ENCODE measurements at regions not wholly inside any gene's neighbourhood (a gene's known extent, or its start where the extent isn't known, plus 50 kb on each side); places are given as distances from the start of the nearest gene placed in this dataset.
"Not testable (repeated sequence)": the region's sequence is repeated elsewhere in the genome, so short reads cannot be mapped to it uniquely, and the experiment has no call there.

DNA sequence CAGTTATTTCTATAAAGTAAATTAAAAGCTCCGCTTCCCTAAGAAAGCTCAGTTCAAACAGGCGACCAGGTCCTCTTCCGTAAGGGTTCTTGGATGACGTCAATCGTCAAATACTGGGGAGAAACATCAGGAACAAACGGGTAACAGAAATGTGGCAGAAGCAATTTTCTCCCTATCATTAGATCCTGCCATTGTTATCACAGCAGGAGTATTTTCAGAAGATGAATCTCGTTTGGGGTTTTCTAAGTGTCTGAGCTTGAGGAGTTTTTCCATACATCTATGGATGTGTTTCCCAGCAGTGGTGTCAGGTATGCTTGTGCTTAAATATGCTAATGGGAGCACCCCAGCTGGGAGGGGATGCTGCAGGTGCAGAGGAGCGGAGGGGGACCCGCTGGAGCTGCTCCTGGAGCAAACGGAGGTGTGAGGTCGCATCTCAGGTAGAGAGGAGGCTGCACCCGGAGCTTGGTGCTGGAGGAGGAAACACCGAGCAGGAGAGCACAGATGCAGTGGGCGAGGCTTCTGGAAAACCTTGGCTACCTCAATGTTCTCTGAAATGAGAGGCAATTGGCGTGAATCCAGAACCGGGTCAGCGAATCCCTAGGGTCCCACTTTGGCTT is 795.5 kb downstream of the AACS start:
- Histone ChIP-seq H3K9me3 (ENCODE audit: severe bottlenecking) (no peaks in the 10 kb centered on the region), H3K36me3 (no peaks in the 10 kb centered on the region), H3K27ac (no peak overlapping the region), H3K27me3 (ENCODE audit: insufficient read depth, low read depth, severe bottlenecking) (peaks cover 40% of the 10 kb centered on the region), H3K4me3 (ENCODE audit: low read depth, low read length) (no peak overlapping the region)
- TF ChIP-seq, protein P1, sequence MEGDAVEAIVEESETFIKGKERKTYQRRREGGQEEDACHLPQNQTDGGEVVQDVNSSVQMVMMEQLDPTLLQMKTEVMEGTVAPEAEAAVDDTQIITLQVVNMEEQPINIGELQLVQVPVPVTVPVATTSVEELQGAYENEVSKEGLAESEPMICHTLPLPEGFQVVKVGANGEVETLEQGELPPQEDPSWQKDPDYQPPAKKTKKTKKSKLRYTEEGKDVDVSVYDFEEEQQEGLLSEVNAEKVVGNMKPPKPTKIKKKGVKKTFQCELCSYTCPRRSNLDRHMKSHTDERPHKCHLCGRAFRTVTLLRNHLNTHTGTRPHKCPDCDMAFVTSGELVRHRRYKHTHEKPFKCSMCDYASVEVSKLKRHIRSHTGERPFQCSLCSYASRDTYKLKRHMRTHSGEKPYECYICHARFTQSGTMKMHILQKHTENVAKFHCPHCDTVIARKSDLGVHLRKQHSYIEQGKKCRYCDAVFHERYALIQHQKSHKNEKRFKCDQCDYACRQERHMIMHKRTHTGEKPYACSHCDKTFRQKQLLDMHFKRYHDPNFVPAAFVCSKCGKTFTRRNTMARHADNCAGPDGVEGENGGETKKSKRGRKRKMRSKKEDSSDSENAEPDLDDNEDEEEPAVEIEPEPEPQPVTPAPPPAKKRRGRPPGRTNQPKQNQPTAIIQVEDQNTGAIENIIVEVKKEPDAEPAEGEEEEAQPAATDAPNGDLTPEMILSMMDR (IDR thresholded peaks at IDR 0.05; ENCODE audit: low read depth, low read length) = no peak
- no peak for DNase-seq

DNA sequence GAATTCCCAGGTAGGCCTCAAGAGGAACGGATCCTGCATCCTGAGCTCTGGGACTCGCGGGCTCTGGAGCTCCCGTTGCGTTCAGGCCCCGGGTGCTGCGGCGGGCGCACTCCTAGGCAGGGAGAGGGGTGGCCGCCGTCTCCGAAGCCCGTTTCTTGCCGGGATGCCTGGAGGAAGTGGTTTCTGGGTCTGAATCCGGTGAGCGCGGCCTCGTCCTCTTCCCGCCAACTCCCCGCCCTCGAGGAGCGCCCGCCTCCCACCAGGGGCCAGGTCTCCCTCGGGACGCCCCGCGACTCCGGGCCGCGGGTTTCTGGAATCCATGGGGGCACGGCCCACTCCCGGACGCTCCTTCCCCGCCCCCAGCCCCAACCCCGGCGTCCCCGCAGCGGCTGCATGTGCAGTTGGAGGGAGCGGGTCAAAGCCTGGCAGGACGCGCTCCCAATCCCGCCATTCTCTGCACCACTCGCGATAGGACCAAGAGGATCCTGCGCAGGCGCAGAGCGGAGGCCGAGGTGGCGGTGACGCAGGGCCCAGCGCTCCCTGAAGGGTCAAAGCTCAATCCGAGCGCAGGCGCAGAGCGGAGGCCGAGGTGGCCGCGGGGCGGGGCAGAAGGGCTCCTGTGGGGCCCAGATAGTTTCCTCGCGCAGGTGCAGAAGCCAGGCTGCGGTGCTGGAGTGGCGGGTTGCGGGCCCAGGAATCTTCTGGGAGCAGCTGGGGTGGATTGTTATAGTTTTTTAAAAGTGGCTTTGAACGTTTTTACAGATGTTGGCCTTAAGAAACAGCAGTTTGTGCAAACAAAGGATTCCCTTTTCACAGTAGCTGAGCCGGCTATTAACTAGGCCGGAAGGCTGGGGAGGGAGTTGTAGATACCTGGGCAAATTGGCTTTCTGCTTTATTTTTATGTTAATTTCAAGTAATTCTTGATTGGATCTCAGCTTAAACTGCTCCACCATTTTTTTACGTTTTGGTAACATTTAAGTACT is 796.4 kb downstream of the AACS start:
- DNase-seq = no peak

DNA sequence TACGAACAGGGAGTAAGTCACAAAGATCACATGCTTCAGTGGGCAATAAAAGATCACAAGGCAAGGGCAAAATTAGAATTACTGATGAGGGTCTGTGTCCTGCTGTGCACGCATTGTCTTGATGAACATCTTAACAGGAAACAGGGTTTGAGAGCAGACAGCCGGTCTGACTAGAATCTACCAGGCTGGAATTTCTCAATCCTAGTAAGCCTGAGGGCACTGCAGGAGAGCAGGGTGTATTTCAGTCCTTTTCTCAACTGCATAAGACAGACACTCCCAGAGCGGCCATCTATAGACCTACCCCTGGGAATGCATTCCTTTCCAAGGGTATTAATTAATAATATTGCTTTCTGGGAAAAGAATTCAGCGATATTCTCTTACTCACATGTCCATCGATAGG is 800.0 kb downstream of the AACS start:
- peaks cover 22% of the 10 kb centered on the region for H3K27me3 ChIP-seq (ENCODE audit: insufficient read depth, low read depth, severe bottlenecking)
- DNase-seq; H3K9me3 ChIP-seq (ENCODE audit: severe bottlenecking); H3K4me3 ChIP-seq (ENCODE audit: low read depth, low read length); H3K27ac ChIP-seq; H3K36me3 ChIP-seq: not testable (repeated sequence)

More for the DNA sequence above, 796.4 kb downstream of the AACS start:
- no peak overlapping the region for H3K4me3 ChIP-seq (ENCODE audit: low read depth, low read length)
- no peaks in the 10 kb centered on the region for H3K36me3 ChIP-seq
- H3K9me3 ChIP-seq (ENCODE audit: severe bottlenecking) = no peaks in the 10 kb centered on the region
- TF ChIP-seq, protein P1 (IDR thresholded peaks at IDR 0.05; ENCODE audit: low read depth, low read length) = no peak
- H3K27me3 ChIP-seq (ENCODE audit: insufficient read depth, low read depth, severe bottlenecking) = peaks cover 40% of the 10 kb centered on the region
- no peak overlapping the region for H3K27ac ChIP-seq

DNA sequence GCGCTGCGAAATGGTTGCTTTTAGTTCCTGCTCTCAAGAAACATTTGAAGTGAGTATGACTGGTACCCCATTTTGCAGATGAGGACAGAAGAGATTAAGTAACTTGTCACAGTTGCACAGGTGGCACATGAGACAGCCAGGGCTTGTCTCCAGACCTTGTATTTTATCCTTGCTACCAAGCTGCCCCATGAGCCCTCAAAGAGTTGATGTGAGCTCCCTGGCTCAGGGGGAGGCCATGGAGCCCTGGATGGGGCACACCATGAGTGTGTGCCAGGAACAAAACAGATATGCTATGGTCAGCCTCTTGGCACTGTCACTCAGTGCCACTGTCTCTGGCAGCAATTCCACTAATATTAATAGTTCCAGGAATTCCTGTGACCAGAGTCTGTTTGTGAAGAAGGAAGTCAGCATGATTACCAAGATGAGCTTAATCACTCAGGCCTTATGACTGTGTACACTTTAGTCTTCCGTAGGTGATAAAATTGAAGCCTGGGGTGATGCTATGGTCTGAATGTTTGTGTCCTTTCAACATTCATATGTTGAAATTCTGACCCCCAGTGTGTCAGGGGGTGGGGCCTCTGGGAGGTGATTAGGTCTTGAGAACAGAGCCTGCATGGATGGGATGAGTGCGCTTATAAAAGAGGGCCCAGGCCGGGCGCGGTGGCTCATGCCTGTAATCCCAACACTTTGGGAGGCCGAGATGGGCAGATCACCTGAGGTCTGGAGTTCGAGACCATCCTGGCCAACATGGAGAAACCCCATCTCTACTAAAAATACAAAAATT is 806.8 kb downstream of the AACS start:
- no peaks in the 10 kb centered on the region for H3K9me3 ChIP-seq (ENCODE audit: severe bottlenecking)
- H3K27ac ChIP-seq = no peak overlapping the region
- H3K36me3 ChIP-seq = no peaks in the 10 kb centered on the region
- no peak overlapping the region for H3K4me3 ChIP-seq (ENCODE audit: low read depth, low read length)
- no peak for DNase-seq
- TF ChIP-seq, protein P1 (IDR thresholded peaks at IDR 0.05; ENCODE audit: low read depth, low read length) = no peak
- peaks cover 33% of the 10 kb centered on the region for H3K27me3 ChIP-seq (ENCODE audit: insufficient read depth, low read depth, severe bottlenecking)

DNA sequence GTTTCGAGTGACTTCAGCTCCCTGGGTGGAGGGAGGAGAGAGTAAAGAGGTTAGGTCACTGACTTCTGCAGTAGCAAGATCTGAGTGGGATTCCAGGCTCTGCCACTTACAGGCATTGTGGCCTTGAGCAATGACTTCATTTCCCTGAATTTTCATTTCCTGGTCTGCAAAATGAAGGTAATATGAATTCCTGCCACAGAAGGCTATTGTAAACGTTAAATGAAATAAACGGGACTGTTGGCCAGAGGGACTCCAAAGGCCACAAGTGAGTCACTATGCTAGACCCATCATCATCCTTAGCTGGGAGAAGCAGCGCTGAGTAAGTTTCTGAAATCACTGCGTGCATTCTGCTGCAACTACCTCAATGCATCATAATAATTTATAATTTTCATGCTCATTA is 807.8 kb downstream of the AACS start:
- no peak for DNase-seq
- H3K36me3 ChIP-seq = no peaks in the 10 kb centered on the region
- no peak overlapping the region for H3K27ac ChIP-seq
- TF ChIP-seq, protein P1 (IDR thresholded peaks at IDR 0.05; ENCODE audit: low read depth, low read length) = no peak
- peaks cover 36% of the 10 kb centered on the region for H3K27me3 ChIP-seq (ENCODE audit: insufficient read depth, low read depth, severe bottlenecking)
- H3K4me3 ChIP-seq (ENCODE audit: low read depth, low read length) = no peak overlapping the region
- H3K9me3 ChIP-seq (ENCODE audit: severe bottlenecking) = no peaks in the 10 kb centered on the region

DNA sequence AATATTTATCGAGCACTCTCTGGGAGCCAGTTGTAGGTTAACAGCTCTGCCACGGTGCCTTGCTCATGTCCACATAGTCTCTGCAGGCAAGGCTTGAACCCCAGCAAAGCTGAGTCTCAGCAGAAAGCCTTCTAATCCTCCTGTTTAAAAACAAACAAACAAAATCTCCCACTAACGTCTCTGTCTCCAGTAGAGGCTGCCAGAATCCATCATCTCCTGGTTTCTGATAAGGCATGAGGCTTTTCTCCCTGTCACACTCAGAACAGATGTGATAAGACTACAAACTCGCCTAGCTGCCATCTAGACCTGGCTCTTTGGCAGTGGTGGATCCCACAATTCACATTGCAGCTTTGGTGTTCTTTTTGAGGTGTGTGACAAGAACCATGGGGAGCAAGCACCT is 813.2 kb downstream of the AACS start:
- H3K9me3 ChIP-seq (ENCODE audit: severe bottlenecking) = no peaks in the 10 kb centered on the region
- peaks cover 13% of the 10 kb centered on the region for H3K27me3 ChIP-seq (ENCODE audit: insufficient read depth, low read depth, severe bottlenecking)
- no peak overlapping the region for H3K27ac ChIP-seq
- H3K36me3 ChIP-seq = no peaks in the 10 kb centered on the region
- no peak for DNase-seq
- TF ChIP-seq, protein P1 (IDR thresholded peaks at IDR 0.05; ENCODE audit: low read depth, low read length) = no peak
- no peak overlapping the region for H3K4me3 ChIP-seq (ENCODE audit: low read depth, low read length)
